Neural progenitor cell (in vitro differentiated cells): ENCODE measurements at regions not wholly inside any gene's neighbourhood (a gene's known extent, or its start where the extent isn't known, plus 50 kb on each side); places are given as distances from the start of the nearest gene placed in this dataset.

Experiments
- DNase-seq: peaks from one replicate; pipeline ENCODE4 v3.0.0-alpha.2; 2016; ENCODE audit warnings: low spot score
- H2AFZ ChIP-seq: fragments of 200-600 bp; sonication (generic); replicated peaks from 2 replicates; pipeline ENCODE4 v1.6.1; 2016; ENCODE audit warnings: antibody characterized with exemption
- H3F3A ChIP-seq: fragments of 200-600 bp; sonication (generic); 2 replicates; pipeline ENCODE4 v1.6.1; 2016; ENCODE audit warnings: antibody characterized with exemption, low read depth
- H3K27ac ChIP-seq: fragments of 200-600 bp; sonication (generic); 2 replicates; pipeline ENCODE4 v1.5.1; 2016; ENCODE audit warnings: mild to moderate bottlenecking
- H3K27me3 ChIP-seq: fragments of 200-600 bp; sonication (generic); 2 replicates; pipeline ENCODE4 v1.6.1; 2016; ENCODE audit warnings: mild to moderate bottlenecking, moderate library complexity
- H3K36me3 ChIP-seq: fragments of 200-600 bp; sonication (generic); 2 replicates; pipeline ENCODE4 v1.5.1; 2016
- H3K4me1 ChIP-seq: fragments of 200-600 bp; sonication (generic); 2 replicates; pipeline ENCODE4 v1.6.1; 2016; ENCODE audit warnings: mixed run types
- H3K4me2 ChIP-seq: fragments of 200-600 bp; sonication (generic); 2 replicates; pipeline ENCODE4 v1.6.1; 2016
- H3K4me3 ChIP-seq: fragments of 200-600 bp; sonication (generic); 2 replicates; pipeline ENCODE4 v1.5.1; 2016
- H3K79me2 ChIP-seq: fragments of 200-600 bp; sonication (generic); 2 replicates; pipeline ENCODE4 v1.6.1; 2016; ENCODE audit warnings: low read depth
- H3K9ac ChIP-seq: fragments of 200-600 bp; sonication (generic); 2 replicates; pipeline ENCODE4 v1.6.1; 2016
- H3K9me3 ChIP-seq: fragments of 200-600 bp; sonication (generic); 2 replicates; pipeline ENCODE4 v1.5.1; 2016; ENCODE audit warnings: low read depth
- H4K20me1 ChIP-seq: fragments of 200-600 bp; sonication (generic); 2 replicates; pipeline ENCODE4 v1.6.1; 2016; ENCODE audit warnings: low read depth
- H3K27ac Mint-ChIP-seq: 3 replicates; pipeline ENCODE4 v1.8.0; 2021; ENCODE audit warnings: mixed read lengths
- H3K27me3 Mint-ChIP-seq: 2 replicates; pipeline ENCODE4 v1.8.0; 2022; ENCODE audit warnings: low read depth, mild to moderate bottlenecking, inconsistent platforms, moderate library complexity, mixed read lengths; ENCODE audit not compliant: insufficient read depth
- H3K36me3 Mint-ChIP-seq: 3 replicates; pipeline ENCODE4 v1.8.0; 2021; ENCODE audit warnings: mixed read lengths
- H3K4me1 Mint-ChIP-seq: 3 replicates; pipeline ENCODE4 v1.8.0; 2021; ENCODE audit warnings: mixed read lengths
- H3K4me3 Mint-ChIP-seq: 3 replicates; pipeline ENCODE4 v1.8.0; 2021; ENCODE audit warnings: mild to moderate bottlenecking, moderate library complexity, mixed read lengths
- H3K9me3 Mint-ChIP-seq: 3 replicates; pipeline ENCODE4 v1.8.0; 2020; ENCODE audit warnings: mixed read lengths
- CTCF ChIP-seq: fragments of 200-600 bp; sonication (generic); IDR thresholded peaks from 2 replicates; pipeline ENCODE4 v1.5.1; 2017; ENCODE audit warnings: antibody characterized with exemption, mild to moderate bottlenecking
- EZH2 ChIP-seq: fragments of 200-600 bp; sonication (generic); IDR thresholded peaks from 2 replicates; pipeline ENCODE4 v1.6.1; 2017; ENCODE audit warnings: antibody characterized with exemption, mild to moderate bottlenecking, moderate library complexity
- EZH2phosphoT487 ChIP-seq: fragments of 200-600 bp; sonication (generic); IDR thresholded peaks from 2 replicates; pipeline ENCODE4 v1.6.1; 2017; ENCODE audit warnings: antibody characterized with exemption

DNA sequence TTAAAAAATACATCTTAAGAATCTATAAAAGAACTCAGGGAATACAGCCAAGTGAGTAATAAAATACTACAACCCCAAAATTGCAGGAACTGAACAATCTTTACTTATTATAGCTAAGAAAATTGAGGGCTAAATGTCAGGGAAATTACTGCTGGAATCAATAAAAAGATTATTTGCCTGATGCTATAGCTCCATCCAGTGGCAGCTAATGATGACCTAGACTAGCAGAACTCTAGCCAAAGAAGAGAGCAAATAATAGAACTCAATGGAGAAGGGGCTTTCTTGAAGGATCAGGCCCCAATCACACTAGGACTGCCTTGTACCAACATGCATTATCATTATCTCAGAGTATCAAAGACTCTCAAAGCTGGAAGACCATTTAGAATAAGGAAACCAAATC, 85.0 kb upstream of the FAM241A start:
- Histone ChIP-seq H3K4me2 (no peak overlapping the region), H3K27me3 (no peaks in the 10 kb centered on the region), H3K4me3 (no peak overlapping the region), H3K9ac (no peak overlapping the region), H4K20me1 (no peaks in the 10 kb centered on the region), H3K9me3 (no peaks in the 10 kb centered on the region), H2AFZ (no peak overlapping the region), H3K4me1 (no peaks in the 10 kb centered on the region), H3K36me3 (no peaks in the 10 kb centered on the region), H3K79me2 (no peaks in the 10 kb centered on the region), H3K27ac (no peak overlapping the region), H3F3A (no peaks in the 10 kb centered on the region)
- Mint-ChIP-seq H3K9me3 (no peaks in the 10 kb centered on the region), H3K27me3 (peaks cover 3% of the 10 kb centered on the region), H3K27ac (no peak overlapping the region), H3K4me1 (no peaks in the 10 kb centered on the region), H3K4me3 (no peak overlapping the region), H3K36me3 (no peaks in the 10 kb centered on the region)
- peak; percentile 52 for DNase-seq
- TF ChIP-seq EZH2 (no peak), CTCF (peak; percentile 70)

DNA sequence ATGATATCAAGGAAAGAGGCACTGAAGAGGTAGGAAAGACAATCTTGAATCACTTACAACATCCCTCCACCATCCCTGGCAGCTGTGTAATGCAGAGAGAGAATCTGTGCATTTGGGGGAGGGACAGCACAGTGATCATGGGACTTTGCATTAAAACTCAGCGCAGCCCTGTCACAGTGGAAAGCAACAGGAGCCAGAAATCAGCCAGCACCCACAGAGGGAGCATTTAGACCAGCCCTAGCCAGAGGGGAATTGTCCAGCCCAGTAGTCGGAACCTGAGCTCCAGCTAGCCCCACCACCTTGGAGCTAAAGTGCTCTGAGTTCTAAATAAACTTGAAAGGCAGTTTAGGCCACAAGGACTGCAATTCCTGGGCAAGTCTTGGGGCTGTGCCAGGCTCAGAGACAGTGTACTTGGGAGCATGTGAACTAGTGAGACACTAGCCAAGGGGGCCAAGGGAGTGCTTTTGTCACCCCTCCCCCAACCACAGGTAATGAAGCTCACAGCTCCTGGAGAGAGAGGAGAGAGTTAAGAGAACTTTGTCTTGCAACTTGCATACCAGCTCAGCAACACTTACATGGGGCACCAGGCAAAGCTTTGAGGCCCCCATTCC, 83.9 kb upstream of the FAM241A start:
- Mint-ChIP-seq H3K27me3 (peaks cover 3% of the 10 kb centered on the region), H3K36me3 (no peaks in the 10 kb centered on the region), H3K4me3 (no peak overlapping the region), H3K9me3 (no peaks in the 10 kb centered on the region), H3K4me1 (no peaks in the 10 kb centered on the region), H3K27ac (no peak overlapping the region)
- no peak overlapping the region for H3K27ac ChIP-seq
- H3K9me3 ChIP-seq = no peaks in the 10 kb centered on the region
- no peak for TF ChIP-seq EZH2
- no peak overlapping the region for H2AFZ ChIP-seq
- H3K4me3 ChIP-seq = no peak overlapping the region
- no peaks in the 10 kb centered on the region for H3K27me3 ChIP-seq
- no peak for DNase-seq
- H4K20me1 ChIP-seq = no peaks in the 10 kb centered on the region
- no peak overlapping the region for H3K4me2 ChIP-seq
- H3K79me2 ChIP-seq = no peaks in the 10 kb centered on the region
- no peak overlapping the region for H3K9ac ChIP-seq
- no peaks in the 10 kb centered on the region for H3F3A ChIP-seq
- no peaks in the 10 kb centered on the region for H3K36me3 ChIP-seq
- H3K4me1 ChIP-seq = no peaks in the 10 kb centered on the region

DNA sequence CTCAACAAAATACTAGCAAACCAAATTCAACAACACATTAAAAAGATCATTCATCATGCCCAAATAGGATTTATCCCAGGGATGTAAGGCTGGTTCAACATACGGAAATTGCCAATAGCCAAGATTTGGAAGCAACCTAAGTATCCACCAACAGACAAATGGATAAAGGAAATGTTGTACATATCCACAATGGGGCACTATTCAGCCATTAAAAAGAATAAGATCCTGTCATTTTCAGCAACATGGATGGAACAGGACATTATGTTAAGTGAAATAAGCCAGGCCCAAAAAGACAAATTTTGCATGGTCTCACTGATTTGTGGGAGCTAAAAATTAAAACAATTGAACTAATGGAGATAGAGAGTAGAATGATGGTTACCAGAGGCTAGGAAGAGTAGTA, 82.0 kb upstream of the FAM241A start:
- Histone ChIP-seq H3K27ac (no peak overlapping the region), H3K9ac (no peak overlapping the region), H3K4me3 (no peak overlapping the region), H4K20me1 (no peaks in the 10 kb centered on the region), H3K79me2 (no peaks in the 10 kb centered on the region), H3F3A (no peaks in the 10 kb centered on the region), H2AFZ (no peak overlapping the region), H3K4me1 (no peaks in the 10 kb centered on the region), H3K27me3 (no peaks in the 10 kb centered on the region), H3K9me3 (no peaks in the 10 kb centered on the region), H3K36me3 (no peaks in the 10 kb centered on the region), H3K4me2 (no peak overlapping the region)
- Mint-ChIP-seq H3K27ac (no peak overlapping the region), H3K36me3 (no peaks in the 10 kb centered on the region), H3K9me3 (no peaks in the 10 kb centered on the region), H3K27me3 (peaks cover 3% of the 10 kb centered on the region), H3K4me1 (no peaks in the 10 kb centered on the region), H3K4me3 (no peak overlapping the region)
- TF ChIP-seq EZH2phosphoT487 (no peak), CTCF (peak; percentile 16)
- DNase-seq = no peak

GRCh38 chr4:112069110-112069509, 76.1 kb upstream of the FAM241A start:
- no peak overlapping the region for H3K4me2 ChIP-seq
- TF ChIP-seq EZH2 = no peak
- TF ChIP-seq EZH2phosphoT487 = no peak
- no peak for TF ChIP-seq CTCF
- H3K4me3 Mint-ChIP-seq = no peak overlapping the region
- H3K36me3 ChIP-seq = no peaks in the 10 kb centered on the region
- no peaks in the 10 kb centered on the region for H3K79me2 ChIP-seq
- H3K4me1 ChIP-seq = no peaks in the 10 kb centered on the region
- no peaks in the 10 kb centered on the region for H3K4me1 Mint-ChIP-seq
- no peak overlapping the region for H3K4me3 ChIP-seq
- no peak for DNase-seq
- H3K27ac ChIP-seq = no peak overlapping the region
- no peaks in the 10 kb centered on the region for H3F3A ChIP-seq
- no peaks in the 10 kb centered on the region for H3K27me3 ChIP-seq
- H3K36me3 Mint-ChIP-seq = no peaks in the 10 kb centered on the region
- peaks cover 15% of the 10 kb centered on the region for H3K9me3 Mint-ChIP-seq
- H3K27me3 Mint-ChIP-seq = peaks cover 3% of the 10 kb centered on the region
- H3K9me3 ChIP-seq = no peaks in the 10 kb centered on the region
- H3K9ac ChIP-seq = no peak overlapping the region
- no peaks in the 10 kb centered on the region for H4K20me1 ChIP-seq
- H2AFZ ChIP-seq = no peak overlapping the region
- H3K27ac Mint-ChIP-seq = no peak overlapping the region
